ENCODE measurements at regions not wholly inside any gene's neighbourhood (a gene's known extent, or its start where the extent isn't known, plus 50 kb on each side); places are given as distances from the start of the nearest gene placed in this dataset.
A peak's percentile ranks its signal among the peaks of the same experiment; 100 is the strongest.

- Histone ChIP-seq H3K4me3 (no peak overlapping the region), H3K4me1 (ENCODE audit: low read depth) (no peaks in the 10 kb centered on the region), H3K27me3 (no peaks in the 10 kb centered on the region), H3K27ac (no peak overlapping the region), H3K9me3 (ENCODE audit: low read depth) (no peaks in the 10 kb centered on the region), H3K36me3 (no peaks in the 10 kb centered on the region)
- DNase-seq (ENCODE audit: low read depth in 1 of 2, low spot score in 1 of 2): peak in 1 of 2 donors; percentile 78
- no peak for TF ChIP-seq CTCF (IDR thresholded peaks at IDR 0.05; ENCODE audit: low read depth, low read length)
These were observed 500.0 kb upstream of the KLF4 start for GRCh38 chr9:107989544-107989943.

- H3K9me3 ChIP-seq (ENCODE audit: low read depth): no peaks in the 10 kb centered on the region
- peak in 1 of 2 donors; percentile 14 for DNase-seq (ENCODE audit: low read depth in 1 of 2, low spot score in 1 of 2)
- no peak for TF ChIP-seq CTCF (IDR thresholded peaks at IDR 0.05; ENCODE audit: low read depth, low read length)
- H3K36me3 ChIP-seq: no peaks in the 10 kb centered on the region
- no peaks in the 10 kb centered on the region for H3K27me3 ChIP-seq
- no peaks in the 10 kb centered on the region for H3K4me1 ChIP-seq (ENCODE audit: low read depth)
- no peak overlapping the region for H3K4me3 ChIP-seq
- H3K27ac ChIP-seq: no peak overlapping the region
These were observed 499.5 kb upstream of the KLF4 start for GRCh38 chr9:107989099-107989498.

GRCh38 chr9:107984956-107985355, 495.4 kb upstream of the KLF4 start:
- no peak for TF ChIP-seq CTCF (IDR thresholded peaks at IDR 0.05; ENCODE audit: low read depth, low read length)
- no peaks in the 10 kb centered on the region for H3K4me1 ChIP-seq (ENCODE audit: low read depth)

GRCh38 chr9:107983762-107984161, 494.2 kb upstream of the KLF4 start:
- Histone ChIP-seq H3K27ac (no peak overlapping the region), H3K9me3 (ENCODE audit: low read depth) (no peaks in the 10 kb centered on the region), H3K27me3 (no peaks in the 10 kb centered on the region), H3K4me1 (ENCODE audit: low read depth) (no peaks in the 10 kb centered on the region), H3K36me3 (no peaks in the 10 kb centered on the region), H3K4me3 (no peak overlapping the region)
- no peak for DNase-seq (ENCODE audit: low read depth in 1 of 2, low spot score in 1 of 2)
- TF ChIP-seq CTCF (IDR thresholded peaks at IDR 0.05; ENCODE audit: low read depth, low read length): no peak

More at GRCh38 chr9:107984956-107985355, 495.4 kb upstream of the KLF4 start:
- no peaks in the 10 kb centered on the region for H3K9me3 ChIP-seq (ENCODE audit: low read depth)
- H3K27ac ChIP-seq: no peak overlapping the region
- no peaks in the 10 kb centered on the region for H3K36me3 ChIP-seq
- no peak overlapping the region for H3K4me3 ChIP-seq
- no peaks in the 10 kb centered on the region for H3K27me3 ChIP-seq
- DNase-seq (ENCODE audit: low read depth in 1 of 2, low spot score in 1 of 2): no peak

GRCh38 chr9:107983181-107983603, 493.6 kb upstream of the KLF4 start:
- no peaks in the 10 kb centered on the region for H3K36me3 ChIP-seq
- no peak for DNase-seq (ENCODE audit: low read depth in 1 of 2, low spot score in 1 of 2)

More at GRCh38 chr9:107983181-107983603, 493.6 kb upstream of the KLF4 start:
- Histone ChIP-seq H3K27ac (no peak overlapping the region), H3K4me3 (no peak overlapping the region), H3K27me3 (no peaks in the 10 kb centered on the region), H3K9me3 (ENCODE audit: low read depth) (no peaks in the 10 kb centered on the region), H3K4me1 (ENCODE audit: low read depth) (no peaks in the 10 kb centered on the region)
- no peak for TF ChIP-seq CTCF (IDR thresholded peaks at IDR 0.05; ENCODE audit: low read depth, low read length)
